GM12878 (cell line): ENCODE measurements at regions not wholly inside any gene's neighbourhood (a gene's known extent, or its start where the extent isn't known, plus 50 kb on each side); places are given as distances from the start of the nearest gene placed in this dataset.

Experiments used
- CTCF ChIP-seq, 3 experiments: IDR thresholded peaks in 2 of 3; conservative IDR thresholded peaks in 1 of 3; 2 replicates each; pipeline ENCODE4 v1.5.1; 2011; ENCODE audit warnings: low read depth in 3 of 3, low read length in 3 of 3, mild to moderate bottlenecking in 3 of 3, control low read depth in 2 of 3, moderate library complexity in 2 of 3, inconsistent platforms in 1 of 3, mixed read lengths in 1 of 3; ENCODE audit not compliant: control insufficient read depth in 2 of 3, insufficient read depth in 1 of 3; ENCODE audit errors: extremely low read depth in 1 of 3
- TCF12 ChIP-seq: IDR thresholded peaks from 2 replicates; pipeline ENCODE4 v1.6.1; 2011; ENCODE audit warnings: low read depth, mild to moderate bottlenecking, low read length
- ZNF217 ChIP-seq: fragments of 450-650 bp; IDR thresholded peaks from 2 replicates; pipeline ENCODE4 v1.6.1; 2017; ENCODE audit warnings: antibody characterized with exemption, mild to moderate bottlenecking

GRCh38 chr11:112724496-112724790 is 236.8 kb upstream of the NCAM1 start:
- no peak for TF ChIP-seq CTCF (IDR thresholded peaks at IDR 0.05 in 2 of 3, conservative IDR thresholded peaks at IDR 0.05 in 1 of 3; ENCODE audit: control insufficient read depth in 2 of 3, extremely low read depth in 1 of 3, insufficient read depth in 1 of 3, low read depth in 3 of 3, low read length in 3 of 3)
- no peak for TF ChIP-seq ZNF217
- TF ChIP-seq TCF12 = no peak
